Activated CD4-positive, alpha-beta T cell treated with anti-CD3 and anti-CD28 coated beads for 48 hours (primary cell): ENCODE measurements at regions not wholly inside any gene's neighbourhood (a gene's known extent, or its start where the extent isn't known, plus 50 kb on each side); places are given as distances from the start of the nearest gene placed in this dataset.
"Not testable (repeated sequence)": the region's sequence is repeated elsewhere in the genome, so short reads cannot be mapped to it uniquely, and the experiment has no call there.

Source experiments
- DNase-seq: peaks from one replicate; pipeline ENCODE4 v3.0.0-alpha.2; 2020

- DNase-seq, result no peak
Measured at GRCh38 chr13:76596216-76596615, 290.0 kb downstream of the KCTD12 start.

GRCh38 chr13:76594435-76594834 is 291.8 kb downstream of the KCTD12 start:
- no peak for DNase-seq

GRCh38 chr13:76586842-76587241 is 299.4 kb downstream of the KCTD12 start:
- no peak for DNase-seq

- DNase-seq, result no peak
Measured at GRCh38 chr13:76579701-76580100, 306.5 kb downstream of the KCTD12 start.

- DNase-seq, result not testable (repeated sequence)
Measured at GRCh38 chr13:76575634-76576033, 310.6 kb downstream of the KCTD12 start.

- DNase-seq, result no peak
Measured at GRCh38 chr13:76570510-76570971, 315.7 kb downstream of the KCTD12 start.

- no peak for DNase-seq
Measured at GRCh38 chr13:76556627-76557026, 329.6 kb downstream of the KCTD12 start.

GRCh38 chr13:76552807-76553206 is 333.4 kb downstream of the KCTD12 start:
- DNase-seq, result no peak

GRCh38 chr13:76552041-76552772 is 334.0 kb downstream of the KCTD12 start:
- no peak for DNase-seq

GRCh38 chr13:76542176-76542575 is 344.0 kb downstream of the KCTD12 start:
- DNase-seq, result no peak

- no peak for DNase-seq
Measured at GRCh38 chr13:76538004-76538403, 348.2 kb downstream of the KCTD12 start.

GRCh38 chr13:76533251-76533650 is 353.0 kb downstream of the KCTD12 start:
- no peak for DNase-seq

- DNase-seq, result no peak
Measured at GRCh38 chr13:76527041-76527440, 359.2 kb downstream of the KCTD12 start.

- no peak for DNase-seq
Measured at GRCh38 chr13:76523740-76524340, 362.4 kb downstream of the KCTD12 start.

GRCh38 chr13:76522083-76522755 is 364.0 kb downstream of the KCTD12 start:
- DNase-seq, result no peak

GRCh38 chr13:76519685-76520084 is 366.5 kb downstream of the KCTD12 start:
- DNase-seq, result no peak

GRCh38 chr13:76516586-76516985 is 369.6 kb downstream of the KCTD12 start:
- DNase-seq, result no peak

- DNase-seq, result no peak
Measured at GRCh38 chr13:76516013-76516412, 370.2 kb downstream of the KCTD12 start.

- no peak for DNase-seq
Measured at GRCh38 chr13:76512721-76513145, 373.5 kb downstream of the KCTD12 start.

GRCh38 chr13:76505437-76505836 is 380.8 kb downstream of the KCTD12 start:
- no peak for DNase-seq

GRCh38 chr13:76503766-76504165 is 382.4 kb downstream of the KCTD12 start:
- no peak for DNase-seq

GRCh38 chr13:76503291-76503690 is 382.9 kb downstream of the KCTD12 start:
- DNase-seq, result no peak

- DNase-seq, result no peak
Measured at GRCh38 chr13:76500894-76501293, 385.3 kb downstream of the KCTD12 start.

GRCh38 chr13:76499891-76500290 is 386.3 kb downstream of the KCTD12 start:
- no peak for DNase-seq
